ENCODE measurements at regions not wholly inside any gene's neighbourhood (a gene's known extent, or its start where the extent isn't known, plus 50 kb on each side); places are given as distances from the start of the nearest gene placed in this dataset.
"Not testable (repeated sequence)": the region's sequence is repeated elsewhere in the genome, so short reads cannot be mapped to it uniquely, and the experiment has no call there.

DNA sequence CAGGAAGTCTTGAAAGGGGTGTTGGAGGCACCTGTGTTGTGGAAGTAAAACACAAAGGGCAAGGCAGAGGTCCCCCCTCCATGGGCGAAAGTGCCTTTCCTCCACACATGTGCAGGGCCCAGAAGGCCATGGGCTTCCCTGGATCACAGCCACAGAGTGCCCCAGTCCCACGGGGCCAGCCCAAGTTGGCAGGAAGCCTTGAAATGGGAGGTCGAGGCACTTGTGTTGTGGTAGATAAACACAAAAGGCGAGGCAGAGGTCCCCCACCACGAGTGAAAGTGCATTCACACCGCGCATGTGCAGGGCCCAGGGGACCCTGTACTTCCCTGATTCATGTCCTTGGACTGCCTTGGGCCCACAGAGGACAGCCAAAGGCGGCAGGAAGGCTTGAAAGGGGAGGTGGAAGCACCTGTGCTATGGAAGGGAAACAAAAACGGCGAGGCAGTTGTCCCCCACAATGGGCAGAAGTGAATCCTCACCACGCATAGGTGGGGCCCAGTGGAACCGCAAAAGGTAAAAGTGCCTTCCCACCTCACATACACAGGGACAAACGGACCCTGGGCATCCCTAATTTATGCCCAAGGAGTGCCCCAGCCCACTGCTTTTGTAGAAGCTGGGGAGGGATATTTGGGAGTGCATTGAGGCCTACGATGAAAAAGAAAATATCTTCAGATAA is 585.4 kb downstream of the ALG10 start:
- no peak for DNase-seq

DNA sequence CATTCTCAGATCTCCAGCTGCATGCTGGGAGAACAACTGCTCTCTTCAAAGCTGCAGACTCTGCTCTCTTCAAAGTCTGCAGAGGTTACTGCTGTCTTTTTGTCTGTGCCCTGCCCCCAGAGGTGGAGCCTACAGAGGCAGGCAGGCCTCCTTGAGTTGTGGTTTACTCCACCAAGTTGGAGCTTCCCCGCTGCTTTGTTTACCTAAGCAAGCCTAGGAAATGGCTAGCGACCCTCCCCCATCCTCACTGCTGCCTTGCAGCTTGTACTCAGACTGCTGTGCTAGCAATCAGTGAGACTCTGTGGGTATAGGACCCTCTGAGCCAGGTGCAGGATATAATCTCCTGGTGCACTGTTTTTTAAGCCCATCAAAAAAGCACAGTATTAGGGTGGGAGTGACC is 591.7 kb downstream of the ALG10 start:
- not testable (repeated sequence) for DNase-seq

DNA sequence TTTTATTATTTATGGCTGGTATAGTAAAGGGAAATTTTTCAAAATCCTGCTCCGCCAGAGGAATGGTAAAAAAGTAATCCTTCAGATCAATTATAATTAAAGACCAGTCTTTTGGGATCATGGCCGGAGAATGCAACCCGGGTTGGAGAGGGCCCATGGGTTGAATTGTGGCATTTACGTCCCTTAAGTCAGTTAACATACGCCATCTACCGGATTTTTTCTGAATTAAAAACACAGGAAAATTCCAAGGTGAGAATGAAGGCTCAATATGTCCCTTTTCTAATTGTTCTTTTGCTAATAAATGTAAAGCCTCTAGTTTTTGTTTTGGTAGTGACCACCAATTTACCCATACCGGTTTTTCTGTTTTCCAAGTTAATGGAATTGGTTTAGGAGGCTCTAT is 602.8 kb downstream of the ALG10 start:
- peak; percentile 2 for DNase-seq

- DNase-seq: no peak
Observed at GRCh38 chr12:34626363-34627157, 604.3 kb downstream of the ALG10 start.

Measured in COR-L47 (cell line).